SU-DHL-6 (cell line): ENCODE measurements at regions not wholly inside any gene's neighbourhood (a gene's known extent, or its start where the extent isn't known, plus 50 kb on each side); places are given as distances from the start of the nearest gene placed in this dataset.

ENCODE experiments used
- H2AFZ ChIP-seq: fragments of 200-600 bp; sonication (generic); 2 replicates; pipeline ENCODE4 v1.6.1; 2014; ENCODE audit warnings: low read depth, mild to moderate bottlenecking, moderate library complexity, mixed read lengths, antibody characterized with exemption, low read length; ENCODE audit not compliant: severe bottlenecking
- H3F3A ChIP-seq: fragments of 200-600 bp; shearing (Covaris generic); 2 replicates; pipeline ENCODE4 v1.6.0; 2016; ENCODE audit warnings: antibody characterized with exemption, mild to moderate bottlenecking; ENCODE audit not compliant: insufficient read depth
- H3K27ac ChIP-seq: fragments of 200-600 bp; sonication (generic); 2 replicates; pipeline ENCODE4 v1.5.1; 2016; ENCODE audit warnings: low read depth, mild to moderate bottlenecking, low read length, moderate library complexity, mixed read lengths
- H3K27me3 ChIP-seq: fragments of 200-600 bp; sonication (generic), shearing (Covaris generic); 2 replicates; pipeline ENCODE4 v1.6.0; 2014; ENCODE audit warnings: mild to moderate bottlenecking, low read length
- H3K36me3 ChIP-seq: fragments of 200-600 bp; sonication (generic); 2 replicates; pipeline ENCODE4 v1.6.1; 2014; ENCODE audit warnings: mild to moderate bottlenecking, low read length, mixed read lengths
- H3K4me2 ChIP-seq: fragments of 300-600, 200-600 bp; shearing (Covaris generic), sonication (generic); 2 replicates; pipeline ENCODE4 v1.6.0; 2014; ENCODE audit warnings: low read length, low read depth, mild to moderate bottlenecking; ENCODE audit not compliant: poor library complexity, severe bottlenecking
- H3K4me3 ChIP-seq: fragments of 200-600 bp; sonication (generic); 2 replicates; pipeline ENCODE4 v1.5.1; 2014; ENCODE audit warnings: antibody characterized with exemption, low read length, mild to moderate bottlenecking, mixed read lengths; ENCODE audit not compliant: insufficient read depth, poor library complexity, severe bottlenecking
- H3K79me2 ChIP-seq: fragments of 200-600 bp; sonication (generic); 2 replicates; pipeline ENCODE4 v1.6.1; 2014; ENCODE audit warnings: mild to moderate bottlenecking, low read length, moderate library complexity; ENCODE audit not compliant: insufficient read depth
- H3K9ac ChIP-seq: fragments of 200-600 bp; sonication (generic); 2 replicates; pipeline ENCODE4 v1.7.0; 2014; ENCODE audit warnings: mild to moderate bottlenecking, low read length
- H3K9me2 ChIP-seq: fragments of 200-600 bp; sonication (generic); replicated peaks from 2 replicates; pipeline ENCODE4 v1.6.1; 2014; ENCODE audit warnings: low read length; ENCODE audit not compliant: insufficient read depth
- H3K9me3 ChIP-seq: fragments of 200-600 bp; sonication (generic); 2 replicates; pipeline ENCODE4 v1.6.1; 2014; ENCODE audit warnings: low read length, mixed read lengths; ENCODE audit not compliant: insufficient read depth
- H4K20me1 ChIP-seq: fragments of 200-600 bp; sonication (generic); 2 replicates; pipeline ENCODE4 v1.6.1; 2014; ENCODE audit warnings: low read depth, mild to moderate bottlenecking, antibody characterized with exemption, low read length, moderate library complexity, mixed read lengths
- EZH2phosphoT487 ChIP-seq: fragments of 200-600 bp; sonication (generic), shearing (Covaris generic); conservative IDR thresholded peaks from 2 replicates; pipeline ENCODE4 v1.6.1; 2018; ENCODE audit warnings: mild to moderate bottlenecking, antibody characterized with exemption, low read length, moderate library complexity, mixed read lengths
- TF ChIP-seq, protein P1 (sequence below): fragments of 200-600 bp; sonication (generic); IDR thresholded peaks from one replicate; pipeline ENCODE4 v1.5.1; 2017; ENCODE audit warnings: antibody characterized with exemption, mild to moderate bottlenecking, low read length, moderate library complexity; ENCODE audit not compliant: insufficient read depth, poor library complexity, severe bottlenecking

DNA sequence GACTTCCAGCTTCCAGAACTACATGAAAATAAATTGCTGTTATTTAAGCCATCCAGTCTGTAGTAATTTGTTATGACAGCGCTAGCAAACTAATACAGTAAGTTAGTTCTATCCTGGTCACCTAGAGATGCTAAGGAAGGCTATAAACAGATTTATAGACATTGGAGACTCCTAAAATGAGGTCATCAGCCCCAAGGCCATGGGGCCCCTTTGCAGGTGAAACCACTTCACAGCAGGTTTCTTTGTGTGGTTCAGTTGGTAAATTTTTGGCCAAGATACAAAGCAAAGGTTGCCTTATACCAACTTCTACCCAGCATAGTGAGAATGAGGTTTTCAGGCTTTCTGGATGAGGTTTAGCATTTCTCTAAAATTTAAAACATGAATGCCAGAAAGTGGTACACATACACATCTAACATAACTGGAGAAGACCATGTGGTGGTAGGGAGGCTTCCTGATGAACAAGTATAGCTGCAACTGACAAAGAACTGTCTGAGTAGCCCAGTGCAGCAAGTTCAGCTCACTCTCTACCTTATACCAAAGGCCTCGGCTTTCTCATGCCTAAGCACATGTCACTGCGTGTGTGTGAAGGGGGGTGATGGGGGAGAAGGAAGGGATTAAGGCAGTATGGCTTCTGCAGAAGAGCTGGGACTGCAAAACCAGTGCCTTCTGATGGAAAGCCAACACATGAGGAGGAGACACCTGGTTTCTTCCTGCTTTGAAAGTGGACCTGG, 264.6 kb upstream of the TAS2R1 start:
- Histone ChIP-seq H4K20me1 (no peaks in the 10 kb centered on the region), H3K27me3 (no peaks in the 10 kb centered on the region), H3K36me3 (no peaks in the 10 kb centered on the region), H3K9me3 (no peaks in the 10 kb centered on the region), H3K79me2 (no peaks in the 10 kb centered on the region), H3K27ac (no peak overlapping the region), H3K4me2 (no peak overlapping the region), H3K9ac (no peak overlapping the region), H3F3A (no peaks in the 10 kb centered on the region), H3K9me2 (no peaks in the 10 kb centered on the region), H3K4me3 (no peak overlapping the region), H2AFZ (no peak overlapping the region)
- TF ChIP-seq, protein P1, sequence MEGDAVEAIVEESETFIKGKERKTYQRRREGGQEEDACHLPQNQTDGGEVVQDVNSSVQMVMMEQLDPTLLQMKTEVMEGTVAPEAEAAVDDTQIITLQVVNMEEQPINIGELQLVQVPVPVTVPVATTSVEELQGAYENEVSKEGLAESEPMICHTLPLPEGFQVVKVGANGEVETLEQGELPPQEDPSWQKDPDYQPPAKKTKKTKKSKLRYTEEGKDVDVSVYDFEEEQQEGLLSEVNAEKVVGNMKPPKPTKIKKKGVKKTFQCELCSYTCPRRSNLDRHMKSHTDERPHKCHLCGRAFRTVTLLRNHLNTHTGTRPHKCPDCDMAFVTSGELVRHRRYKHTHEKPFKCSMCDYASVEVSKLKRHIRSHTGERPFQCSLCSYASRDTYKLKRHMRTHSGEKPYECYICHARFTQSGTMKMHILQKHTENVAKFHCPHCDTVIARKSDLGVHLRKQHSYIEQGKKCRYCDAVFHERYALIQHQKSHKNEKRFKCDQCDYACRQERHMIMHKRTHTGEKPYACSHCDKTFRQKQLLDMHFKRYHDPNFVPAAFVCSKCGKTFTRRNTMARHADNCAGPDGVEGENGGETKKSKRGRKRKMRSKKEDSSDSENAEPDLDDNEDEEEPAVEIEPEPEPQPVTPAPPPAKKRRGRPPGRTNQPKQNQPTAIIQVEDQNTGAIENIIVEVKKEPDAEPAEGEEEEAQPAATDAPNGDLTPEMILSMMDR, result no peak

DNA sequence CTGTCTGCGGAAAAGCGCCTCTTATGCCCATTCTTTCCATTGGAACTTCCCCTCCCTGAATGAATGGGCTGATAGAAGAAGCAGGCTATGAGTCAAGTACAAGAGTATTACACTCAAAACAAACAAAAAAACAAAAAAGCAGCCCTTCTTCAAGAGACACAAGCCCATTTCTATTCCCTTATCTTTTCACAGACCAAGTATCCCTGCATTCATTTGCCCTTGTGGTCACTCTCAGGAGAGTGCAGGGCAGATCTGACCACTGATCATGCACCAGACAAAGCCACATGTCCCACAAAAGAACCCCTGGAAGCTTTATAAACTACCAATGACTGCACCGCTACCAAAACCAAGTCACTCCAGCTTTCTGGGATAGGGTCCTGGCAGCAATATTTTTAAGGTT, 262.5 kb upstream of the TAS2R1 start:
- Histone ChIP-seq H3K27ac (no peak overlapping the region), H3K4me3 (no peak overlapping the region), H3K9me2 (no peaks in the 10 kb centered on the region), H4K20me1 (no peaks in the 10 kb centered on the region), H3K4me2 (no peak overlapping the region), H2AFZ (no peak overlapping the region), H3K79me2 (no peaks in the 10 kb centered on the region), H3K9ac (no peak overlapping the region), H3K36me3 (no peaks in the 10 kb centered on the region), H3K9me3 (no peaks in the 10 kb centered on the region), H3K27me3 (no peaks in the 10 kb centered on the region), H3F3A (no peaks in the 10 kb centered on the region)
- TF ChIP-seq EZH2phosphoT487, result no peak
- TF ChIP-seq, protein P1, result no peak

DNA sequence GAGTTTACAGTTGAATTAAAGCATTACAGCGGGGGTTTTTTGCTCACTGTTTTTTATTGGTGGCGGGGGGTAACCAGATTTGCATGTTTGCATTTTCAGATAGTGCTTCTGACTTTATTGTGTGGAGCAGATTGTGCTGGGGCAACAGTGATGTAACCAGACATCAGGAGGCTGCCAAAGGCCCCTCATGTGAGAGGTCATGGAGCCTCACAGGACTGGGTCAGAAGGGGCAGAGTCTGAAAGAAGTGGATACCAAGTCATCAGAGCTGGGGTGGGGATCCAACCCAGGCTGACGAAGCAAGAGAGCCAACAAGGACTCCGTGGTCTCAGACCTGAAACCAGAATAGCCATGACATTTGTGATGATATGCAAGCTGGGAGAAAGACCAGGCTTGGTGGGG, 259.4 kb upstream of the TAS2R1 start:
- Histone ChIP-seq H3K79me2 (no peaks in the 10 kb centered on the region), H3F3A (no peaks in the 10 kb centered on the region), H3K9ac (no peak overlapping the region), H4K20me1 (no peaks in the 10 kb centered on the region), H3K4me2 (no peak overlapping the region), H3K27me3 (no peaks in the 10 kb centered on the region), H2AFZ (no peak overlapping the region), H3K4me3 (no peak overlapping the region), H3K9me3 (no peaks in the 10 kb centered on the region), H3K9me2 (no peaks in the 10 kb centered on the region), H3K27ac (no peak overlapping the region), H3K36me3 (no peaks in the 10 kb centered on the region)
- TF ChIP-seq, protein P1, result no peak
- no peak for TF ChIP-seq EZH2phosphoT487
